GM12873 (cell line): ENCODE measurements at regions not wholly inside any gene's neighbourhood (a gene's known extent, or its start where the extent isn't known, plus 50 kb on each side); places are given as distances from the start of the nearest gene placed in this dataset.

ENCODE experiments used
- TF ChIP-seq, protein P1 (sequence below): IDR thresholded peaks from 2 replicates; pipeline ENCODE4 v1.5.1; 2012; ENCODE audit warnings: low read depth, mild to moderate bottlenecking, moderate library complexity, low read length, control low read depth; ENCODE audit not compliant: insufficient read depth; ENCODE audit errors: missing control alignments

DNA sequence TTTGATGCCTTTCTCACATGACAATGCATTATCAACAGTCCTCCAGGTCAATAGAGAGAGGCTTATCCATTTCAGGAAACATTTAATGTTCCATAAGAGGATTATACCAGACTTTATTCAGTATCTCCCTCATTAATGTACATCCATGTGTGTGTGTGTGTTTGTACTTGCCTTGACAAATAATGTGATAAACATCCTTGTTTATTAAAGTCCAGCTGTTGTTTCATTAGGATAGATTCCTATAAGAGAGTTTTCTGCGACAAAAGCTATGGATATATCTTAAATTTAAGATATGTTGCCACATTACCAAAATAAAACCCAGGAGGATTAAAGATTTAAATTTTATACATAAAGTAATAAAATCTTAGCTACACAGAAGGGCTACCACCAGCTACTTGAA lies 492.6 kb downstream of the TOX3 start:
- TF ChIP-seq, protein P1, sequence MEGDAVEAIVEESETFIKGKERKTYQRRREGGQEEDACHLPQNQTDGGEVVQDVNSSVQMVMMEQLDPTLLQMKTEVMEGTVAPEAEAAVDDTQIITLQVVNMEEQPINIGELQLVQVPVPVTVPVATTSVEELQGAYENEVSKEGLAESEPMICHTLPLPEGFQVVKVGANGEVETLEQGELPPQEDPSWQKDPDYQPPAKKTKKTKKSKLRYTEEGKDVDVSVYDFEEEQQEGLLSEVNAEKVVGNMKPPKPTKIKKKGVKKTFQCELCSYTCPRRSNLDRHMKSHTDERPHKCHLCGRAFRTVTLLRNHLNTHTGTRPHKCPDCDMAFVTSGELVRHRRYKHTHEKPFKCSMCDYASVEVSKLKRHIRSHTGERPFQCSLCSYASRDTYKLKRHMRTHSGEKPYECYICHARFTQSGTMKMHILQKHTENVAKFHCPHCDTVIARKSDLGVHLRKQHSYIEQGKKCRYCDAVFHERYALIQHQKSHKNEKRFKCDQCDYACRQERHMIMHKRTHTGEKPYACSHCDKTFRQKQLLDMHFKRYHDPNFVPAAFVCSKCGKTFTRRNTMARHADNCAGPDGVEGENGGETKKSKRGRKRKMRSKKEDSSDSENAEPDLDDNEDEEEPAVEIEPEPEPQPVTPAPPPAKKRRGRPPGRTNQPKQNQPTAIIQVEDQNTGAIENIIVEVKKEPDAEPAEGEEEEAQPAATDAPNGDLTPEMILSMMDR = no peak

DNA sequence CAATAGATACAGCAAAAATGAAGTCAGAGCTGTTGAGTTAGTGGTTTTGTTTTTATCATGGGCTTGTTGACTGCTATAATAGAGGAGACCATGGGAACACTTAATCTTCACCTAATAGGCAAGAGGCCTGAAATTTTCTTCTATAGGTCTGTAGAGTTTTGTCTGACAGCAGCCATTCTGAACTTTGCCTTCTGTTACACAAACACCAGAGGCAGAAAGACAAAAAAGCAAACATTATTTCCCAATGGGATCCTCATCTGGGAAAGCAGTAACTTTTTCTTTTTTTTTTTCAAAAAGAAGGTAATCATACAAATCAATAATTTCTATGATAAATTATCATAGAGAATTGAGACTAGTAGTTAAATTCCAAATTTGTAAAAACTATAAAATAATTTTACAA lies 494.1 kb downstream of the TOX3 start:
- TF ChIP-seq, protein P1 = no peak

DNA sequence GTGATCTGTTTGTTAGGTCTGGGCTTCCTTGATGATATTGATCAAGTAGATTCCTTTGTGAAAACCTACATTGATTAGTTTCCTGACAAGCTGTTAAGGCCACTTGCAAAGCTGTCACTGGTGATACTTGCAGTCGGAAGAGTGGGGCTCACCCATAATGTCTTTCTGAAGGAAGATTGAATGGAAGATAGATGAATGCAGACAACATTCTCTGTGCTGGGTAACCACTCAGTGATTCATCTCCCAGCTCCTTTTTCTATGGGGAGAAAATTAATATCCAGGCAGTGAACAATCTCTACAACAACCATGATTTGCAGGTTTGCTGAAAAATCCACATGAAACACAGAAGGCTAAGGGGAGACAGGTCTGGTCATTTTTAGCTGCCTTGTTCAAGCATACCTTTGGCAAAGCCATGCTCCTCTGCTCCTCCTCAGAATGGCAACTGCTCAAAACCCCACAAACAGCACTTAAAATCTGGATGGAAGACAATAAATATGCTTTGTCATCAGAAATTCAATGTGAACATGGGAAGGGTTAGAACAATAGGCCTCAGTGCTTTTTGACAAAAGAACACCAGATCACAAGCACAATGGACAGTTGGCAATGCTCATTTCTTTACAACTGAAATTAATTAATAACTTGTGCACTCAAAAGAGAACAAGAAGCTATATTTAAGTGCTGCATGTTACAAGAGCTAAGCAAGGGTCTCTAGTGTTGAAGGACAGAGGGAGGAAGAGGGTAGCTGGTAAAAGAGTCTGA lies 495.4 kb downstream of the TOX3 start:
- TF ChIP-seq, protein P1 = no peak

DNA sequence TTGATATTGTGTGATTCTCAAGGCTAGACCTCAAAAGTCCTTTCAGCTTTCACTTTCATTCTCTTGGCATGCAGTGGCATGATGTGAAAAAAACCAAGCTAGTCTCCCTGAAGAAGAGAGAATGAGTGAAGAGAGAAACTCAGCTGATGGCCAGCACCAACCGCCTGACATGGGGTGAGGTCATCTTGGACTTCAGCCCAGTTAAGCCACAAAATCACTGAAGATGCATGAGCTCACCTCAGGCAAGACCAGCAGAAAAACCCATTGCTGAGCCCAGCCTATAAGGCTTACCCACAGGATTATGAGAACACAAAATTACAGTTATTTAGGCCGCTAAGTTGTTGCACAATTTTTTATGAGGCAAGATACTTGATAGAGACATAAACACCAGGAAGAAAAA lies 496.5 kb downstream of the TOX3 start:
- TF ChIP-seq, protein P1 = no peak

DNA sequence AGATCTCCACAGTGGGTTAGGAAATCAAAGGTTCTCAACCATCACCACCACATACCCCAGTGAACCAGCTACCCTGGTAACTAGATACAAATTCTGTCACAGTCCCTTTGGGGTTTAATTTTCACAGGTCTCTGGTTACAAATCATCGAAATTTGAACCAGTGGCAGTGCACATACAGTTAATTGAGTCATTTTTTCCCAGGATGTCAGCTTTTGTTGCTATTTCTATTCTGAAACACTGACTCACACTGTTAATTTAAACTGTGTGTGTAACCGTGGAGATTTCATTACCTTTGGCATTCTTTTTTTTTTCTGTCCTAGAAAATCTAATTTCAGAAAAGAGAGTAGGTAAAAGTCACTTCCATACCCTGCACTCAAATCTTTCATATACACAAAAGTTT lies 511.5 kb downstream of the TOX3 start:
- TF ChIP-seq, protein P1 = no peak

DNA sequence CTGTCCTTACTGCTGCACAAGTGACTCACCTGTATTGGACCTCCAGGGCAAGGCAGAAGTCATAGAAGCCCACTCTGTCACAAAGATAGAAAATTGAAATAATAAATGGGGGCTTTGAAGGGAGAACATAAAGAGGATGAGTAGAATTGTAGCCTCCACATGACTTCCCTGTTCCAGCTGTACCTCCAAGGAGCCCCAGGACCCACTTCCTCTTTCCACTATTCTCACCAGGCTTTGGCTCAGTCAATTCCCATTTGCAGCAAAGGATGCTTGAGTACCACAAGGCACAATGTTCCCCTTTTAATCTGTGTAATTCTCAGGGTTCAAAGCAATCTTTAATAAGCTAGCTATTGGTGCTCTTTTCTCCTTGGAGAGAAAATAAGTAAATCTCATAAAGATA lies 512.1 kb downstream of the TOX3 start:
- TF ChIP-seq, protein P1 = no peak

DNA sequence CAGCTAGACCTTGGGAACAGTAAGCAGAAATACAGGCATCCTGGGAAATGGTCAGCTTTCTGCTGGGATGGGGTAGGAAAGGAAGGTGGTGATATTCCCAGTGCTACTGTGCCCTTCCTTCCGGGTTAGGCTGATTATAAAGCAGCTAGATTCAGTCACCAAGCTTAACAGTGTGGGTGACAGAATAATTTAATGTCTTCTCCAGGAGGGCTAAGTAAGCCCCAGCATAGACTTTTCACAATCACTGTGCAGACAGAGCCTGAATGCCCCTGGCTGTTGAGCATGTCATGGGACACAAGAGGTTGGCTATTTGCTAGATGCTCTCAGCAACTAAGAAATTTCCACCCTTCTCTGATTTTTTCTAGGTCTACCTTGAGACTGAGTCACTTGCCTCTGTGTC lies 513.0 kb downstream of the TOX3 start:
- TF ChIP-seq, protein P1 = no peak
